ENCODE measurements at regions not wholly inside any gene's neighbourhood (a gene's known extent, or its start where the extent isn't known, plus 50 kb on each side); places are given as distances from the start of the nearest gene placed in this dataset.
"Not testable (repeated sequence)": the region's sequence is repeated elsewhere in the genome, so short reads cannot be mapped to it uniquely, and the experiment has no call there.

DNA sequence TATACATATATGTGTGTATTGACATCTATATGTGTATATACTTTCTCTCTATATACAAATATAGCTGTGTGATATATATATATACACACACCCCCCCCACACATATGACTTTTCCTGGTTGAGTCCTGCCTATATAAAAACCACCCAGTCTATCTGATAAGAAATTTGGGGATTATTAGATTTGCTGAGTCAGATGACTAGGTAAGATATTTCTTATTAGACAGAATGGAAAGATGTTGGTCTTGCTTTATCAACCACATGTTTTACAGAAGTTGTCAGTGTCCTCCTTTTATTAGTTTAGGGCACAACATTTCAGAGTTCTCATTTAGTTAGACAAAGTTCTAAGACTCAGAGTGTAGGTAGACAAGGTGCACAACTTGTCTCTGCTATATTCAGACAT, 953.3 kb downstream of the METTL15 start:
- DNase-seq (ENCODE audit: low read depth in 3 of 3), result no peak

DNA sequence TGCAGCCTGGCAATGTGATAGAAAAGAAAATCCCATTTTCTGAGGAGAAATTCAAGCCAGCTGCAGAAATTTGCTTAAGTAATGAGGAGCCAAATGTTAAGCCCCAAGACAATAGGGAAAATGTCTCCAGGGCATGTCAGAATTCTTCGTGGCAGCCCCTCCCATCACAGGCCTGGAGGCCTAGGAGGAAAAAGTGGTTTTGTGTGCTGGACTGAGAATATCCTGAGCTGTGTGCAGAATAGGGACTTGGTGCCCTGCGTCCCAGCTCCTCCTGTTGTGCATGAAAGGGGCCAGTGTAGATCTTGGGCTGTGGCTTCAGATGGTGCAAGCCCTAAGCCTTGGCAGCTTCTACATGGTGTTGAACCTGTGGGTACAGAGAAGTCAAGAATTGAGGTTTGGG, 948.3 kb downstream of the METTL15 start:
- DNase-seq (ENCODE audit: low read depth in 3 of 3), result not testable (repeated sequence)

DNA sequence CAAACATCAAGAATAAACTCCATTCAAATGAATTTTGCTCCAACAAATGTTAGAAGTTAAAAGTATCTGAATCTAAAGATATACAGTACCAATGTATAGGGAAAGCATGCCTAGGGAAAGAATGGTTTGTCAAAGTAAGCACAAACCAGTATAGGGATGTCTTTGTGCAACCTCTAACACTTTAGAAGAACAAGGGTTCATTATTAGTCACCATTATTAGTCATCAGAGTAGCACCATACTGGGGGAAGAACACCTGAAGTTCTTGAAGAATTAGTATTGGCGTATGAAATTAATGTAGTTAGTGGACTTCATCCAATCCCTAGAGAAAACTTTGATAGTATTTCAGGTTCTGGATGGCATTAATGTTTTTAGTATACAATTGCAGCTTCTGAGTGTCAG, 943.7 kb downstream of the METTL15 start:
- DNase-seq (ENCODE audit: low read depth in 3 of 3), result no peak

DNA sequence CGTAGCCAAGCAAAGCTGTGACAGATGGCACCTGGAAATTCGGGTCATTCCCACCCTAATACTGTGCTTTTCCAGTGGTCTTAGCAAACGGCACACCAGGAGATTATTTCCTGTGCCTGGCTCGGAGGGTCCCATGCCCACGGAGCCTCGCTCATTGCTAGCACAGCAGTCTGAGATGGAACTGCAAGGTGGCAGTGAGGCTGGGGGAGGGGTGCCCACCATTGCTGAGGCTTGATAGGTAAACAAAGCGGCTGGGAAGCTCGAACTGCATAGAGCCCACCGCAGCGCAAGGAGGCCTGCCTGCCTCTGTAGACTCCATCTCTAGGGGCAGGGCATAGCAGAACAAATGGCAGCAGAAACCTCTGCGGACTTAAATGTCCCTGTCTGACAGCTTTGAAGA, 942.8 kb downstream of the METTL15 start:
- not testable (repeated sequence) for DNase-seq (ENCODE audit: low read depth in 3 of 3)

DNA sequence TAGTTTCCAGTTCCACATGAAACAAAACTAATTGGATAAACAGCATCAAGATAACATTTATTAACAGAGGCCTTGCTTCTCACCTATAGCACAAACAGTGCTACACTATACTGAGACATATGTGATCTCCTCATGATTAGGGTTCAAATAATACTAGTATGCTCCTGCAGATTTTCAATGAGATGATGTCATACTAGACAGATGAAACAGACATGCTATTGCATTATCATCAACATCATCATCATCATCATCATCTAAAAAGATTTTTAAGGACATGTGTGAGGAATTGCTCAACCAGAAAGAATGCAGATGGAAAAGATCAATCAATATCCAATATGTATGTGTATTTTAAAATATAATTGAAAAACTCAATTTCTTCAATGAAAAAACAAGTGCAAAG, 932.3 kb downstream of the METTL15 start:
- no peak for DNase-seq (ENCODE audit: low read depth in 3 of 3)

DNA sequence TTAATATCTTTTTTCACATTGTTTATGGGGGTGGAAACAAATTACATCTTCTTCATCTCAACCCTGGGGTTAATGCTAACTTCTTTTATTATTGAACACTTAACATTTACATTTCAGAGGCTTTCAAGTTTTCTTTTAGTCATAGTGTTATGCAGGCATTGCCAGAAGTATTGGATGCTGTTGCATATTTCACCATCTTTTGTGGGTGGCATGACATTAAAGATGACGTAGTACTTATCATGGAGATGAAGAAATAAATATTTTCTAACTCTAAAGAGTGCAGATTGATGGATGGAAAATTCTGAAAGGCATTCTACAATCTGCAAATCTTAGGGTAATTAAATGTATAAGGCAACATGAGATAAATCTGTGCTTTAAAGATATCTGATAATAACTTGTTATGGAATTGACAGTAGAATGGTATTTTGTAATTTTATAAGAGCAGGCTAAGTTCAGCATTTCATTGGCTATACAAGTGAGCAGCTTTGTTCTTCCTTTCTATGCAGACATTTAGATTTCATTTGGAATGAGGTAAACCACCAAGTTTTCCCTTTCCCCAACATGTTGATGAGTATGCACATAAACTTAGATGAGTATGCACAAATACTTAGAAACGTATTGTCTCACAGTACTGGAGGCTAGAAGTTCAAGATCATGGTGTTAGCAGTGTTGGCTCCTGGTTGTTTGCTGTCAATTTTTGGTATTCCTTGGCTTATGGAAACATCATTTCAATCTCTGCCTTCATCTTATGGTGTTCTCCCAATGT, 924.4 kb downstream of the METTL15 start:
- DNase-seq (ENCODE audit: low read depth in 3 of 3), result no peak

DNA sequence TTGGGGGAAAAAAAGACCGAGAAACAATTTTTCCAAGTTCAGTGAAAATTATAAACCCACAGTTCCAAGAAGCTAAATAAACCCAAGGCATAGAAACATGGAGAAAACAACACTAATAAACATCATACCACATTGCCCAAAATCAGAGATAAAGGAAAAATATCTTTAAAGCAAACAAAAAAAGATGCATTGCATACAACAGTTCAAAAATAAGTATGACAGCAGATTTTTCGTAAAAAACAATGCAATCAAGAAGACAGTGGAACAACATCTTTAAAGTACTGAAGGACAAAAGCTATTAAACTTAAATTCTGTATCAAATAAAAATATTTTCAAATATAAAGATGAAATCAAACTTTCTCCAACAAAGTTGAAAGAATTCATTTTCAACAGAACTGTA, 921.3 kb downstream of the METTL15 start:
- no peak for DNase-seq (ENCODE audit: low read depth in 3 of 3)

DNA sequence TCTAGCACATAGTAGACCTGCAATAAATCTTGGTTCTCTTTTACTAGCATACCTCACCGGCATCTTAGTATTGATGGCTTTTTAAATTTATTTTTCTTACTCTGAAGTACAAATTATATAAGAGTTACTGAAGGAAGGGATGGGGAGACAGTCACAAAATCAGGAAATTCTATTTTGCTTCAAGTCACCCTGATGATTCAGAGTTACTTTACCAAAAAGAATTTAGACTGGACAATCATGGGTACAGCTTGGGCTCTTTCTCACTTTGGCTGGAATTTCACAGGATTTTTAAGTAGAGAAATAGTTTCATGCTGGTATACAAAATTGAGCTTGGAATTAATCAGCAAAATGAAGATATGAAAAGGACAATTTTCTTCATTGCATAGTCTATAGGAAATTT, 919.2 kb downstream of the METTL15 start:
- DNase-seq (ENCODE audit: low read depth in 3 of 3), result no peak

DNA sequence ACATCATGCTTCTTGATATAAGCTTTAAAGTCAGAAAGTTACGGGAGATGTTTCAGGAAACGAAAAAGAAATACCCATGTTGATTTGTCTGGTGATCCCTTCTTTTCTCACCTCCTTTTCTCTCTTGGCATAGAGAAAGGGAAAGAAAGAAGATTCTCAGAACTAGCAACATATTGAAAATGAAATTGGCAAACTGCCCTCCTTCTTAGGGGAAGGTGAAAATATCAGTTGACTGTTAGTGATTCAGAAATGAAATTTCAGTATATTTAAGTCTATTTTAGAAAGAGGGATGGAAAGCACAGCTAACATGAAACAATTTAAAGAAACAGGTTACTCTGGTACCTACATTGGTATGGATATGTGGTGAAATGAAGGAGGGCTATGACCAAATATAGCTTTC, 918.1 kb downstream of the METTL15 start:
- DNase-seq (ENCODE audit: low read depth in 3 of 3), result no peak

DNA sequence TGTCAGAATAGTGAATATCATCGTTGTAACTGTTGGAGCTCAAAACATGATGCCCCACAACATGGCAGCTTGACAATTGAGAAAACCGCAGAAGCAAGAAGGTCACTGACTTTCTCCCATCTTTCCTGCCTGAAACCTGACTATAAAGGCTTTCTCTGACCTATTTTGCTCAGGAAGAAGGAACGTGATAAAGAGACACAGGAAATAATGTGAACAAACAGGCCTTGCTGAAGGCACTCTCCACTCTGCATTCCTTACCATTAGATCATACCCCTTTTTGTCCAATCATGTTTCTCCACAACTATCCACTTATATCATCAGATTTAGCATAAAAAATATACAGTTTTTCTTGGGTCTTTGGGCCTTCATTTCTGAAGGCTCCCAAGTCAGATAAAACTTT, 916.8 kb downstream of the METTL15 start:
- no peak for DNase-seq (ENCODE audit: low read depth in 3 of 3)

DNA sequence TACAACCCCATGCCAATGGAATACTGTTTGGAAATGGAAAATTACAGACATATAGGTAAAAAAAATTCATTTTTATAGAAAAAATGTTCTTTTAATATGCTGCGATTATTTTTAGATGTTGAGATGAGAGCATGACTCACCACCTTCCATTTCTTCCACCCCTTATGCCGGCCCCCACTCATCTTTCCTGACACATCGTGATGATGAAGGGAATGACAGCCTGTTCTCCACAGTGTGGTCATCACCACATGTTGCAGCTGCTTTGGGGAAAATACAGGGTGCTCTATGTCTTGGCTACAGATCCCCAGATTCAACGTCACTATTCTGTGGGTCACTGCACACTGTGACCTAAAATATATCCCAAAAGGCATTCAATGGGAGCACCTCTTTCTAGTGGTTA, 916.2 kb downstream of the METTL15 start:
- DNase-seq (ENCODE audit: low read depth in 3 of 3), result no peak

DNA sequence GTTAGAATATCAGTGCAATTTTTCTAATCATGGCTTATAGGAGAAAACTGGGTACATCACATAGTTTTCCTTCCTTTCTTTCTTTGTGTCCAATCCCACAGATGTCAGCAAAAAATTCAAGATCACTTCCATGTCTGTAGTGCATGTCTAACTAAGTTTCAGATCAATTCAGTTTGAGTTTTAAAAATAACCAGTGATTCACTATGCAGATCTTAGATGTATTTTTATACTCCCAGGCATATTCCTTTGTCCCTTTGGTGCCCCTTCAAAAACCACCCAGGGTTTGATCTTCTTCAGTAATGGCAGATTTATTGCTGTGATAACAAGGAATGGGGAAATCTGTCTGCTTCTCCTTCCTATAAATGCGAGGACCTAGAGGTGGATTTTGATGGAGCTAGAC, 915.6 kb downstream of the METTL15 start:
- no peak for DNase-seq (ENCODE audit: low read depth in 3 of 3)

DNA sequence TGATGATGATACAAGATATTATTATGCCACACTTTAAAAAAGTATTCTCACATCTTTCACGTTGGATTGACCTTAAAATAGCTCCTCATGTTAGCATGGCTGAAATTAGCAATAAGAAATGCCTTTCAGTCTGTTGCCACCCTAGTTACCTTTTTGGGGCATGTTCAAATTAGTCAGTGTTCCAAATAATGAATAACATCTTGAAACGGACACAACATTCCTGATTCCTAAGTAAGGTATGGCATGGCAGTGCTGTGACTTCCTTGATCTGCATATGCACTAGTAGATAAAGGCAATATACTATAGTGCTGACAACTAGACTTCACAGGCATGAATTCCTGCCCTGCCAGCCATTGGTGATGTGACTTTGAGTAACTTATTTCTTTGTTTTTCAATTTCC, 914.5 kb downstream of the METTL15 start:
- no peak for DNase-seq (ENCODE audit: low read depth in 3 of 3)

DNA sequence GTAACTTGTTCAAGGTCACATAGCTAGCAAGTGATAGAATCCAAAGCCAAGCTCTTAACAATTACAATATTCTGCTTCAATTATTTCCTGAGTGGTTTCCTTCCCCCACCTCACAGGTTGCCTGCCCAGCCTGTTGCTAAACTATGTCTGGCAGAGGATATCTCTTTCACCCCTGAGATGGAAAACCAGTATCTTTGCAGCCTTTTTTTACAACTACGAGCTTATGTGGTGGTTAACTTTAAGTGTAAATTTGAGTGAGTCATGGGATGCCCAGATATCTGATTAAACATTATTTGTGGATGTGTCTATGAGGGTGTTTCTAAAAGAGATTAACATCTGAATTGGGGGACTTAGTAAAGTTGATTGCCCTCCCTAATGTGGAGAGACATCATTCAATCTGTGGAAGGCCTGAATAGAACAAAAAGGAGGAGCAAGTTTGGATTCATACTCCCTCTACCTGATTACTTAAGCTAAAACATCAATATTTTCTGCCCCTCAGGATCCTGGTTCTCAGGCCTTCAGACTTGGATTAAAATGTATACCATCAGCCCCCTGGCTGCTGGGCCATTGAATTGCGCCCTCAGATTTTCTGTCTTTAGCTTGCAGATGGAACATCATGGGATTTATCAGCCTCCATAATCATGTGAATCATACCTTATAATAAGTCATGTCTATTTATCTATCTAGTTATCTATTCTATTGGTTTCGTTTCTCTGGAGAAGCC, 911.9 kb downstream of the METTL15 start:
- no peak for DNase-seq (ENCODE audit: low read depth in 3 of 3)

DNA sequence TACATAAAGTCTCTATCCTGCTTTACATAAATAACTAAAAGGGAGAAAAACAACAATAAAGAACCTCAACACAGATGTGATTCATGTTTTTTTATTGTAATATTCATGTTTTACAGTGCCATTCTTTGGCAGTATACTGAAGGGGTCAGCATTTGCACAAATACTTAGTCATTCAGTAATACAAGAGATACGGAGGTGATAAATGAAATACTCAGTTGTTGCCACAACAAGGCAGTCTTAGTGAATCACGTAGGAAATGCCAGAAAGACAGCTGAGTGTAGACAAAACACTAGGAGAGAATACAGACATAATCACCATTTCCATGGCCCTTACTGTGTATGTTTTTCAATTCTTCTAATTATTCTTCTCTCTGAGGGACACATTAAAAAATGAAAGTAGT, 910.4 kb downstream of the METTL15 start:
- no peak for DNase-seq (ENCODE audit: low read depth in 3 of 3)

DNA sequence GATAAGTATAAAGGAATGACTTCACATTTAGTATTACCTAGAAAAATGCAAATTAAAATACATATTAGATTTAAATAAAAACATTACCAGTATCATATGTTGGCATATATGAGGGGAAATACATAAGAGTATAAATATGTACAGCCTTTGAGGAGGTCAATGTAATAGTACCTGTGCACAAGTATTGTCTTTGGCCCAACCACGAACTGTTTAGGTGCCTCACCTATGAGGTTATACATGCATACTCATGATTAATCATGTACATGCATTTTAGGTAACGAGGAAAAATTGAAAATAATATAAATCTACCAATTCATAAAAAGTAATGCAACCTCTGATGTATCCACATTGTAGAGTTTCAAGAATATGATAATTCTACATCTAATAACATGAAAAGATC, 909.8 kb downstream of the METTL15 start:
- no peak for DNase-seq (ENCODE audit: low read depth in 3 of 3)

DNA sequence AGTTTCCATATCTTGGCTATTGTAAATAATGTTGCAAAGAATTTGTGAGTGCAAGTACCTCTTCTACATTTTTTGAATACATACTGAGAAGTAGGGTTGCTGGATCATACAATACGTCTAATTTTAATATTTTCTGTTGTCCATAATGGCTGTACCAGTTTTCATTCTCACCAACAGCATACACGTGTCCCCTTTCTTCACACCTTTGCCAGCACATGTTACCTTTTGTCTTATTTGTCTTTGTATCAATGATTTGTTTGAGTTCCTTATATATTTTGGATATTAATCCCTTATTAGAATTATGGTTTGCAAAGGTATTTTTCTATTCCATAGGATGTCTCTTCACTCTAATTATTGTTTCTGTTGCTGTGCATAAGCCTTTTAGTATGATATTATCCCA, 904.3 kb downstream of the METTL15 start:
- no peak for DNase-seq (ENCODE audit: low read depth in 3 of 3)

DNA sequence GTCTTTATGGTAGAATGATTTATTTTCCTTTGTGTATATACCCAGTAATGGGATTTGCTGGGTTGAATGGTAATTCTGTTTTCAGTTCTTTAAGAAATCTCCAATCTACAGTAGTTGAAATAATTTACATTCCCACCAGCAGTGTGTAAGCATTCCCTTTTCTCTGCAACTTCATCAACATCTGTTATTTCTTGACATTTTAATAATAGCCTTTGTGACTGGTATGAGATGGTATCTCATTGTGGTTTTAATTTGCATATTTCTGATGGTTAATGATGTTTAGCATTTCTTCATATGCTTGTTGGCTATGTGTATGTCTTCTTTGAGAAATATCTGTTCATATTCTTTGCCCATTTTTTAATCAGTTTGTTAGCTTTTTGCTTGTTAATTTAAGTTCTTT, 901.2 kb downstream of the METTL15 start:
- DNase-seq (ENCODE audit: low read depth in 3 of 3), result no peak

DNA sequence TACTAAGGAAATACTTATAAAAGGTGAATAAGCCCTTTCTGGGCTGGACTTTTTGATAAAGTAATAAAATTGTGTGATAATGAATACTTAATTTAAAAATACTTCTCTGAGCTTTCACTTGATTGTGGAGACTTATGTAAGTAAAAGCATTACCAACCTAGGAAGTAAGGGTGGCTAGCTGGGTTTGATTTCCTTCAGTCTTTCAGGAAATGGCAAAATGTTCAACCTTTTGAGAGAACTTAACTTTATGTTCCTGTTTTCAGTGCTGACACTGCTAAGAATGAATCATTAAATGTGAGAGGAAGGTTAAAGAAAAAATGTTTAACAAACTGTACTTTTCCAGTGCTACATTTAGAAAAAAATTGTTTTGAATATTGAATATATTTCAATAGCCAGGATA, 900.3 kb downstream of the METTL15 start:
- no peak for DNase-seq (ENCODE audit: low read depth in 3 of 3)

DNA sequence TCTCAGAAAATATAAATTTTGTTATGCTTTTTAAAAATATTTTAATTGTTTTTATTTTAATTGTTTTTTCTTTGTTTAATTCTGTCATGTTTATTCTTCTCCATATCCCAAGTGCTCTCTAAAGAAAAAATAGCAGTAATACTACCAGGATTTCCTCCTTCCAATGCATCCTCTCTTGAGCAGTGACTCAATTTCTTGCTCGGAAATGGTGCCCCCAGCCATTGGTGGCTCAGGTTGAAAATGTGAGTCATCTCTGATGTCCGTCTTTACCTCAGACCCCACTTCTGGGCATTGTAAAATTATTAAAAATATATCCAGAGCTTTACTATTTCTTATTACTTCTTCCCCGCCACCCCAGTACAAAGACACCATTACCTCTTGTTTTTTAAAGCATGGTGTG, 898.5 kb downstream of the METTL15 start:
- DNase-seq (ENCODE audit: low read depth in 3 of 3), result no peak

DNA sequence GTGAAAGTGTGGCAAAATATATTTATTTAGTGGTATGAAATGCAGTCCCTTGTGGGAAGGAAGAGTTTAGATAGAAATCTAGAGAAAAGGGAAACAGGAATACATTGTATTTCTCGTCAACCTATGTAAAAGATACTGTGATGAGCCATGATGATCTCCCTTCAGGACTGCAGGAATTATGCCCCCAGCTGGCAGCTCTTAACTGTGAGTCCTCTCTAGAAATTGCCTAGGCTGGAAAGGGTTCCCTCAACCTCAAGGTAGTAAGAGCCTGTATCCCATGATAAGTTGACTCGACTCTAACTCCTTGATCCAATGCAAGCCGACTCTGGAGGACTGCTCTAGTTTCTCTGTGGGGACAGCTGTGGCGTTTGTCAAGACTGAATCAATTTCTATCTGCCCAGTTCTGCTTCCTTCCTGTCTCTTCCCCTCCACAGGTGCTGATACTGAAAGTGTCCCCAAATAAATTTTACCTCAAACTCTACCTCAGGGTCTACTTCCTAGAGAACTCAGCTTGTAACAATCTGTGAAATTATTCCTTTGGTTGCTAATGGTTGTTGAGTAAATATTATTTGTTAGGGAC, 897.3 kb downstream of the METTL15 start:
- no peak for DNase-seq (ENCODE audit: low read depth in 3 of 3)

DNA sequence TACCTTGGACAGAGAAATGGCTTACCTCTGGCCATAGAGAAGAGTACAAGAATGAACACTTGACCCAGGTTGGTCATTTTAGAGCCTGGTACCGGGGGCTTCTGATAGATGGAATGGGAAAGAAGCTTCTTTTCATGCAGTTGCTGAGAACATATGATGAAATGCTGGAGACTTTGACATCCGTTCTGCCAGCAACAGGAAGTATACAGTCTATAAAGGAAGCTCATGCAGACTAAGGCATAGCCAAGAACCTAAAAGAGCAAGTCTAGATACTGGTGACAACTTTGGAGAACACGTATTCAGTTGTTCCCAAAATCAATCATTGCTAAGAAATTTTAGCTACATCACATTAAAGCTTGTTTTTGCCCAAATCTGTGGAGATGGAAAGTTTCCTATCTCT, 894.6 kb downstream of the METTL15 start:
- DNase-seq (ENCODE audit: low read depth in 3 of 3), result no peak

DNA sequence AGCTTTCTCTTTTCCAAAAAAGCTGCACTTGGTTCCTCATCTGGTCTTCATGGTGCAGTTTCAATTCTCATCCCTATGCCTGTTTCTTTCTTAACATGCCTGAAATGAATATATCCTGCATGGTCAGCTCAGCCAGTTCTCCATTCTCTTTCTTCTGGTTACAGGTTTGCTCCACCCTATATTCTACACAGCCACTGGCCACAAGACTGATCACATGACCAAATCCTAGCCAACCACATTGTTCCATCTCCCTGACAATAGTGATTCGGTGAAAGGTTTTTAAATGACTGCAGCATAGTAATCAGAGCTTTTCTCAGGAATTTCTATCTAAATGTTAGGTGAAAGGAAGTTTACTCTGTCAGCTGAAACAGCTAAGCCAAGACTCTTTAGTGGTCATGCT, 891.4 kb downstream of the METTL15 start:
- no peak for DNase-seq (ENCODE audit: low read depth in 3 of 3)

Measured in stimulated activated CD4-positive, alpha-beta T cell treated with anti-CD3 and anti-CD28 coated beads, TNF-alpha, amount 100 ng/mL, for 48 hours (primary cell).